ENCODE measurements at regions not wholly inside any gene's neighbourhood (a gene's known extent, or its start where the extent isn't known, plus 50 kb on each side); places are given as distances from the start of the nearest gene placed in this dataset.
"Not testable (repeated sequence)": the region's sequence is repeated elsewhere in the genome, so short reads cannot be mapped to it uniquely, and the experiment has no call there.

GRCh38 chr4:3627456-3627855 is 95.2 kb upstream of the LRPAP1 start:
- TF ChIP-seq CAMTA2 (CRISPR knock-in tag; IDR thresholded peaks at IDR 0.05; ENCODE audit: borderline replicate concordance); SKI (IDR thresholded peaks at IDR 0.05; ENCODE audit: partially characterized antibody); ZBTB7A (CRISPR knock-in tag; IDR thresholded peaks at IDR 0.05); ATF4 (CRISPR knock-in tag; IDR thresholded peaks at IDR 0.05); MED1 (CRISPR knock-in tag; IDR thresholded peaks at IDR 0.05); ELK4 (CRISPR knock-in tag; IDR thresholded peaks at IDR 0.05; ENCODE audit: borderline replicate concordance); TAF15 (IDR thresholded peaks at IDR 0.05; ENCODE audit: low read depth, low read length, poor library complexity, severe bottlenecking); POLR2AphosphoS5 (IDR thresholded peaks at IDR 0.05; ENCODE audit: low read depth, low read length); ZC3H4 (CRISPR knock-in tag; IDR thresholded peaks at IDR 0.05; ENCODE audit: borderline replicate concordance); ATF1 (CRISPR knock-in tag; IDR thresholded peaks at IDR 0.05); ZHX2 (IDR thresholded peaks at IDR 0.05; ENCODE audit: low read depth); ZHX2 (CRISPR knock-in tag; IDR thresholded peaks at IDR 0.05; ENCODE audit: borderline replicate concordance); BCL6 (CRISPR knock-in tag; IDR thresholded peaks at IDR 0.05): not testable (repeated sequence)
